Dermis blood vessel endothelial cell (primary cell): ENCODE measurements at regions not wholly inside any gene's neighbourhood (a gene's known extent, or its start where the extent isn't known, plus 50 kb on each side); places are given as distances from the start of the nearest gene placed in this dataset.
A peak's percentile ranks its signal among the peaks of the same experiment; 100 is the strongest.
"Not testable (repeated sequence)": the region's sequence is repeated elsewhere in the genome, so short reads cannot be mapped to it uniquely, and the experiment has no call there.

Experiments
- DNase-seq: peaks from one replicate; pipeline ENCODE4 v3.0.0; 2010

- not testable (repeated sequence) for DNase-seq
Observed at GRCh38 chrX:3817480-3817879, 104.0 kb upstream of the PRKX start.

GRCh38 chrX:3815896-3816664 lies 102.6 kb upstream of the PRKX start:
- DNase-seq = peak; percentile 36

DNA sequence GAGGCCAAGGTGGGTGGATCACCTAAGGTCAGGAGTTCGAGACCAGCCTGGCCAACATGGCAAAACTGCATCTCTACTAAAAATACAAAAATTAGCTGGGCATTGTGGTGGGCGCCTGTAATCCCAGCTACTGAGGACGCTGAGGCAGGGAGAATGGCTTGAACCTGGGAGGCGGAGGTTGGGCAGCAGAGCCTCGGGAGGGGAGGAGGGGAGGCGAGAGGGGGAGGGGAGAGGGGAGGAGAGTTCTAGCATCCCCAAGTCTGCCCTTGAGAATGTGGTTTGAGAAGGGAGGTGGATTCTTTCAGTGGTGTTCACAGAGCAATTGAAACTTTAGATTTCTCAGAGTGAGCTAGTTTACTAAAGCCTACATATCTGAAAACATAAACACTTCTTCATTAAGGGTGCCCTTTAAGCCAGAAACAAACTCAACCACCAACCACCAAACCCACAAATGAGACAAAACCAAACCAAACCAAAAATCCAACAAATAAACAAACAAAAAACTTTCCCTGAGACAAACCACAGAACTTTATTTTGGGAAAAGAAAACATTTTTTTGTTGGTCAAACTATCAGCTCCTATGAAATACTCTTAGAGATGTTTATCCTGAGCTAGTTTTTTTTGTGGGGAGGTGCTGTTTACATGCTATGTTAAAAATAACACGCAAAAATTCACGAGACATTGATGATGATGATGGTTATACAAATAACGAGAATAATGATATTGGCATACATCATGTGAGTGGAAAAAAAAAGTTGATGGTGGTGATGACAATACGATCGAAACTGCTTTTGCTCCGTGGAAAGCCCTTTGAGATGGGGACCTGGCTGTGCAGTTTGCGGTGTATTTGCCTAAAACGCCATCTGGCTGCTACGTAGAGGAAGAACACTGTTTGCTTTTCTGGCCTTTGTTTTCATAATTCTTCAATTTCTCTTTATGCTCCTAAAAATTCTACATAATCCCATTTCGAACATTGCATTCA lies 98.2 kb upstream of the PRKX start:
- DNase-seq = peak; percentile 61

DNA sequence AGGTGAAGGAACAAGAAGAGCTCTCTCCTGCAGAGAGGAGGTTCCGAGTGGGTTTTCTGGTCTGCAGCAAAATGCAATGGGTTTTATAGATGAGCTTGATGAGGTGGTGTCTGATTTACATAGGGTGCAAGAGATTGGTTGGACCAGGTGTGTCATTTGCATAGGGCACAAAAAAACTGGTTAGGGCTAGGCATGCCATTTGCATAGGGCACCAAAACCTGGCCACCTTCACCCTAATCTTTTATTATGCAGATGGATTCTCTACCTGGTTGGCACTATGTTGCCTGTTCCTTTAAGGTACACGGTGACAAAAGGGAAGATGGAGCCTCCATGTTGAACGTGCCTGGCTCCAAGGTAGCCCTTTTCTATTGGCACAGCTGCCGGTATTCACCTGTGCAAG lies 94.5 kb upstream of the PRKX start:
- DNase-seq = no peak

- DNase-seq = no peak
Observed at GRCh38 chrX:3806630-3807029, 93.2 kb upstream of the PRKX start.

DNA sequence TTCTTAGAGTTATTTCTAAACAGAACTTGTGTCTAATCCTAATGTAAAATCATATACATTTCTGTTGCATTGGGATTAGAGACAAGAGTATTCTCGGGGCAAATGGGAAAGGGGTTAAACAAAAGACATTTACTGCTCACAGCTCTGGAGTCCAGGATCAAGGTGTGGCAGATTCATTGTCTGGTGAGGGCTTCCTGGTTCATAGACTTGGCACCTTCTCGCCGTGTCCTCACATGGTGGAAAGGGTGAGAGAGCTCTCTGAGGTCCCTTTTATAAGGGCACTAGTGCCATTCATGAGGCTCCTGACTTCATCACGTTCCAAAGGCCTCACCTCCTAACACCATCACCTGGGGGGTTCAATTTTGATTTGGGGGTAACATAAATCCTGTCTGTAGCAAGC lies 90.3 kb upstream of the PRKX start:
- DNase-seq = no peak

DNA sequence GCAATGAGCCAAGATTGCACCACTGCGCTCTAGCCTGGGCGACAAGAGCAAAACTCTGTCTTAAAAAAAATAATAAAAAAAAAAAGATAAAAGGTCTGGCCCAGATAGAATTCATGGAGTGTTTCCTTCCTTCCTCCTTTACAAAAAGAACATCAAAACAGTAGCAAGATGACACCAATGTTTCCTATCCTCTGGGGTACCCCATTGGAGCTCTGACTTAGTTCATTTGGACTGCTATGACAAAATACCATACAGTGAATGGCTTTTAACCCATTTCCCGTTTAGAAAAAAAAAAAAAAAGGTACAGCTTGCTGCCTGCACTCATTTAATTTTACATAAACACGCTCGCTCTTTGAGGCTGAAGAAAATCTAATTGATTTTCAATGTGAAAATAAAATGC lies 89.9 kb upstream of the PRKX start:
- DNase-seq = no peak

- DNase-seq = not testable (repeated sequence)
Observed at GRCh38 chrX:3795411-3795810, 82.0 kb upstream of the PRKX start.

- DNase-seq = no peak
Observed at GRCh38 chrX:3791449-3791848, 78.0 kb upstream of the PRKX start.

GRCh38 chrX:3788494-3789233 lies 75.2 kb upstream of the PRKX start:
- DNase-seq = no peak

DNA sequence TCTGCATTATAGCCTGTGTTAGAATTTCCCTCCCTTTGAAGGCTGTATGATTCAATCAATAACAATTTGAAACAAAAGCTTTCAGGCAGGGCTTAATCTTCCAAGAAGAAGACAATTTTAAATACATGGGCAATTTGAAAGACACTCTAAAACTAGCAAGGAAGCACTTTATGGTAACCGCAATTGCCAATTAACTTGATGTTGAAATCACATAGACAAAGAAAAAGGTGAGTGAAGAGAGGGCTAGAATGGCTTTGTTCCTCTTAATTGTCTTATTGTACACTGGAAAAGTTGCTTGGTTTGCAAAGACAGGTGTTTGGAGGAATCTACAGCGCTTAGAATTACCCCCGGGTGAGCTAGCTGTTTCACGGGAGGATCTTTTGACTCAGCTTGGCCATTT lies 74.4 kb upstream of the PRKX start:
- DNase-seq = no peak

- not testable (repeated sequence) for DNase-seq
Observed at GRCh38 chrX:3785822-3786221, 72.4 kb upstream of the PRKX start.

- no peak for DNase-seq
Observed at GRCh38 chrX:3780564-3780963, 67.1 kb upstream of the PRKX start.

- no peak for DNase-seq
Observed at GRCh38 chrX:3779546-3779945, 66.1 kb upstream of the PRKX start.

- no peak for DNase-seq
Observed at GRCh38 chrX:3777416-3777815, 64.0 kb upstream of the PRKX start.

DNA sequence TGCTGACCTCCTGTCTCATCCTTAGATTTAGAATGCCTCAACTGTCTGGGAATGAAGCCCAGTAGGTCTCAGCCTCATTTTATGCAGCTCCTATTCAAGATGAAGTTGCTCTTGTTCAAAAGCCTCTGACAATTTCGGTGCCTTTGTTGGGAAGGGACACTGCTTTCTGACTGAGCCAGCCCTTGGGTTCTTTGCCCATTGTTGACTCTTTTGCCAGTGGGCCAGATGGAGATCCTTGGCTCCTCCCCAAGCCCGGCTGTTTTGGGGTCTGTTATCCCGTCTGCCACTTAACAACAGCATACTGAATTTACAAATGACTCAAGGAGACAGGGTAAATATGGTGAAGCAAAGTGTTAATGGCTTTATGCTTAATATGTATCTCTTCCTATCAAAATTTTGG lies 58.3 kb upstream of the PRKX start:
- no peak for DNase-seq

DNA sequence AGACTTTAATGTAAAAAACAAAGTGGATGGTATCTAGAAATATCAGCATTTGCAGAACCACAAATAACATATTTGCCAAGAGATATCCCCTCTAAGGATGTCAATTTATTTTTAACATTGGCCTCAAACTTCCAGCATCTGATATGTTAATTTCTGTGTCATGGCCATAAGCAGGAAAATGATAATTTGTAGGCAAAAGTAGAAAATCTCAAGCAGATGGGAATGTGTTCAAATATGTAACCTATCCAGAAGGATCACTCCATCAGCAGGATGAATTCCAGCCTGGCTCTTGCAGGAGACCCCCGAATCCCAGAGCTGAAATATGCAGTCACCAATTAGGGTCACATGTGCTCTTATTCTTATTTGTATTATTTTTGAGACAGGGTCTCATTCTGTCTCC lies 55.4 kb upstream of the PRKX start:
- no peak for DNase-seq
